Ishikawa (cell line): ENCODE measurements at regions not wholly inside any gene's neighbourhood (a gene's known extent, or its start where the extent isn't known, plus 50 kb on each side); places are given as distances from the start of the nearest gene placed in this dataset.

ENCODE experiments used
- CEBPB ChIP-seq: IDR thresholded peaks from 2 replicates; pipeline ENCODE4 v1.6.1; 2012
- CREB1 ChIP-seq: IDR thresholded peaks from 2 replicates; pipeline ENCODE4 v1.6.1; 2012; ENCODE audit warnings: low read depth
- EGR1 ChIP-seq: IDR thresholded peaks from 2 replicates; pipeline ENCODE4 v1.6.1; 2012
- EP300 ChIP-seq: IDR thresholded peaks from 2 replicates; pipeline ENCODE4 v1.6.1; 2012; ENCODE audit warnings: borderline replicate concordance
- FOXM1 ChIP-seq: IDR thresholded peaks from 2 replicates; pipeline ENCODE4 v1.6.1; 2012; ENCODE audit warnings: low read depth, borderline replicate concordance
- MAX ChIP-seq: IDR thresholded peaks from 2 replicates; pipeline ENCODE4 v1.6.1; 2012
- NFIC ChIP-seq: IDR thresholded peaks from 2 replicates; pipeline ENCODE4 v1.6.1; 2012
- RAD21 ChIP-seq: IDR thresholded peaks from 2 replicates; pipeline ENCODE4 v1.6.1; 2012; ENCODE audit warnings: low read depth
- REST ChIP-seq: IDR thresholded peaks from 2 replicates; pipeline ENCODE4 v1.6.1; 2012; ENCODE audit warnings: low read depth, mild to moderate bottlenecking
- TAF1 ChIP-seq: IDR thresholded peaks from 2 replicates; pipeline ENCODE4 v1.6.1; 2012; ENCODE audit warnings: low read depth, mild to moderate bottlenecking
- TCF12 ChIP-seq: IDR thresholded peaks from 2 replicates; pipeline ENCODE4 v1.6.1; 2012; ENCODE audit warnings: low read depth
- TEAD4 ChIP-seq: IDR thresholded peaks from 2 replicates; pipeline ENCODE4 v1.6.1; 2012
- USF1 ChIP-seq: IDR thresholded peaks from 2 replicates; pipeline ENCODE4 v1.6.1; 2012
- YY1 ChIP-seq: IDR thresholded peaks from 2 replicates; pipeline ENCODE4 v1.6.1; 2012; ENCODE audit warnings: low read depth
- ZBTB7A ChIP-seq: IDR thresholded peaks from 2 replicates; pipeline ENCODE4 v1.6.1; 2012; ENCODE audit warnings: low read depth

- TF ChIP-seq NFIC (no peak), RAD21 (peak; percentile 84)
Measured at GRCh38 chr18:42298759-42299675, 344.0 kb downstream of the PIK3C3 start.

GRCh38 chr18:42305869-42306593 is 351.0 kb downstream of the PIK3C3 start:
- no peak for TF ChIP-seq EP300
- no peak for TF ChIP-seq TEAD4
- no peak for TF ChIP-seq NFIC
- TF ChIP-seq CREB1 = no peak
- TF ChIP-seq RAD21 = no peak
- no peak for TF ChIP-seq EGR1
- TF ChIP-seq TAF1 = no peak
- TF ChIP-seq ZBTB7A = no peak
- TF ChIP-seq FOXM1 = no peak
- TF ChIP-seq REST = no peak
- TF ChIP-seq MAX = no peak
- TF ChIP-seq CEBPB = no peak
- no peak for TF ChIP-seq YY1
- no peak for TF ChIP-seq USF1

- no peak for TF ChIP-seq EP300
- no peak for TF ChIP-seq USF1
- no peak for TF ChIP-seq NFIC
- no peak for TF ChIP-seq YY1
- no peak for TF ChIP-seq REST
- no peak for TF ChIP-seq ZBTB7A
- TF ChIP-seq RAD21 = no peak
- TF ChIP-seq EGR1 = no peak
- TF ChIP-seq CEBPB = no peak
- TF ChIP-seq TEAD4 = no peak
- no peak for TF ChIP-seq TAF1
- no peak for TF ChIP-seq MAX
- no peak for TF ChIP-seq FOXM1
- TF ChIP-seq CREB1 = no peak
- no peak for TF ChIP-seq TCF12
Measured at GRCh38 chr18:42306594-42306980, 351.6 kb downstream of the PIK3C3 start.

- TF ChIP-seq CREB1 (no peak), NFIC (no peak), YY1 (no peak), MAX (no peak), CEBPB (no peak), TCF12 (peak; percentile 48; the same call in 1 of the 2 replicates), FOXM1 (0 out of 2 replicates have a peak, but pooled peaks have one; percentile 26), EP300 (peak; percentile 60), ZBTB7A (no peak), TEAD4 (no peak; the same call in 1 of the 2 replicates), REST (no peak), TAF1 (no peak), RAD21 (no peak)
Measured at GRCh38 chr18:42310956-42311355, 355.9 kb downstream of the PIK3C3 start.
